ENCODE measurements at regions not wholly inside any gene's neighbourhood (a gene's known extent, or its start where the extent isn't known, plus 50 kb on each side); places are given as distances from the start of the nearest gene placed in this dataset.
"Not testable (repeated sequence)": the region's sequence is repeated elsewhere in the genome, so short reads cannot be mapped to it uniquely, and the experiment has no call there.

DNA sequence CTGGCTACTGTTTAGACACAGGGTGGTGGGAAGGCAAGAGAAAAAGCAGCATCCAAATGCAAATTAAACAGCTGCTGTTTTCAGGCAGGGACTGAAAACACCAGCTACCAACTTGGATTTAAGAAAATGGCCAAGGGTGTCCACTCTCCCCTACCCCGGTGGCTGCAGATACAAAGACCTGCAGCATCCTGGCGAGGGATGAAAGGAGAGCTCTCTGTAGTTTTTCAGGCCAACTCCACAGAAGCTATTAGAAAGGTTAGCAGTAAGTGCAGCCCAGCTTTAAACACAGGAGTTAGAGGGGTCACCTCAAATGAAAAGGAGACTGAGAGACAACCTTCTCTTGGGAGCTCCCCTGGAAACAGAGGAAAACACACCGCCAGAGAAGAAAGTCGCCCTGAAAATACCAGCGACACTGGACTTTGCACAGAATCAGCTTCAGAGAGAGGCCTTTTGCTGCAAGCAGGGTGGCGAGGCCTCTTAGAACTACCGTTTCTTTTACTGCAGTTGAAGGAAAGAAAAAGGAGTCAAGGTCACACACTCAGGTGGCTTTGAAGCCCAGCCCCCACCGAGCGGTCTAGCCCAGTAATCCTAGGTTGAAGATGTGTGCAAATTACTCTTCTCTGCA lies 74.4 kb upstream of the TIAM1 start:
- no peak for DNase-seq (ENCODE audit: insufficient read length, low spot score)
- FAIRE-seq: no peak

DNA sequence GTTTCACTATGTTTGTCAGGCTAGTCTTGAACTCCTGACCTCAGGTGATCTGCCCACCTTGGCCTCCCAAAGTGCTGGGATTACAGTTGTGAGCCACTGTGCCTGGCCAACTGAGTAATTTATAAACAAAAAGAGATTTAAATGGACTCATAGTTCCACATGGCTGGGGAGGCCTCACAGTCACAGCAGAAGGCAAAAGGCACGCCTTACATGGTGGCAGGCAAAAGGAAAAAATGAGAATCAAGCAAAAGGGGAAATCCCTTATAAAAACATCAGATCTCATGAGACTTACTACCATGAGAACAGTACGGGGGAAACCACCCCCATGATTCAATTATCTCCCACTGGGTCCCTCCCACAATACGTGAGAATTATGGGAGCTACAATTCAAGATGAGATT lies 73.2 kb upstream of the TIAM1 start:
- DNase-seq (ENCODE audit: insufficient read length, low spot score); FAIRE-seq: not testable (repeated sequence)

DNA sequence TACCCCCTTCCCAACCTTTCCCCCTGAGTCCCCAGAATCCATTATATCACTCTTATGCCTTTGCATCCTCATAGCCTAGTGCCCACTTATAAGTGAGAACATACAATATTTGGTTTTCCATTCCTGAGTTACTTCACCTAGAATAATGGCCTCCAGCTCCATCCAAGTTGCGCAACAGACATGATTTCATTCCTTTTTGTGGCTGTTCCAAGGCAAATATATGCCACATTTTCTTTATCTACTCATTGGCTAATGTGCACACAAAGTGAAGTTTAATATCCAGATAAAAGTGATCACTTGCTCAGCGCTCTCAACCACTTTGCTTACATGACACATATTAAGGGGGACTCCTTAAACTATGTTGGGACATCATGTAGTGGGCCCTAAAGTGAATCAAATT lies 72.4 kb upstream of the TIAM1 start:
- DNase-seq (ENCODE audit: insufficient read length, low spot score): no peak
- FAIRE-seq: no peak

DNA sequence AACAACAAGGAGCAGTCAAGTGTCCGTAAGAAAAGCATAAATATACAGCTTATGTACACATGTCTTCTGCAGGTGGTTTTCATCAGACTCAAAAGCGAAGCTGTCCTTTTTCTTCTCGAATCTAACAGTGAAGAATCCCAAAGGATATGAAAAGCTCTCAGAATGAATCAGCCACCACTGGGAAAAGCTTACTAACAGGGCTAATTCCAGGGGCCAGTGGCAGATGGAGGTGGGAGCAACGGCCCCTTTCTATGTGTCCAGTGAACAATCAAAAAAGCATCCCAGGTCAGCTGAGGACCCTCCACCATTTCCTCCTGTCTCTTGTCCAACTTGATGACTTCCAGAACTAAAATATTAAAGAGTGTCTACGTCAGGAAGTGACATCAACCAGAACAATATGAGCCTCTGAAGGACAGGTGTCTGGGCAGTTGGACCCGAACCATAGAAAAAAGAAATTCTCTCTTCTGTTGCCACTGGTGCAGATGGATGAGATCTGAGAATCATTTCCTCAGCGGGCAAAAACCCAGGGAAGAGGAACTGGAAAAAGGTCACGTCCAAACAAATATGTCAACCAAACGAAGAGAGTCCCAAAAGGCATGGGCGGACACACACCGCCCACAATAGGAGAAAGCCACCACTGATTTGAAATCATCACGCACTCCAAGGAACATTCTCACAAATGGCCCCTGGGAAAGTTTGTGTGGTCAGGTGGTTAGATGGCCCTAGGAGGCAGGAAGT lies 70.4 kb upstream of the TIAM1 start:
- FAIRE-seq (no peak), DNase-seq (ENCODE audit: insufficient read length, low spot score) (no peak)

DNA sequence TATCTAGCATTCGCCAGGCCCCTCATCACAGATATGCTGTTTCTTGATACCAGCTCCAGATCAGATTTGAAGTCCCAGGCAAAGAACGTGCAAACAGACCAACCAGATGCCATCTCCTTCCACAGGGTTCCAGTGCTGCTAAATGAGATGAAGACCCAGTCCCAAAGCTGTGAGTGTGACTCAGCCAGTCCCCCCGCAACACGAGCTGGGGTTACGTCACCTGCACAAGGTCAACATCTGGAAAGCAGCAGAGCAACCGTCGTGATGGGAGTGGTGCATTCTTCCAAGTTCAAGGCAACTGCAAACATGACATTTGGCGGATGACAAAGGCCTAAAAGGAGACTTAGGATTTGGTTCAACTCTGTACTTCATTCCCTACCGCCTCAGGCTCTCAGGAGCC lies 69.6 kb upstream of the TIAM1 start:
- DNase-seq (ENCODE audit: insufficient read length, low spot score): no peak
- FAIRE-seq: no peak

DNA sequence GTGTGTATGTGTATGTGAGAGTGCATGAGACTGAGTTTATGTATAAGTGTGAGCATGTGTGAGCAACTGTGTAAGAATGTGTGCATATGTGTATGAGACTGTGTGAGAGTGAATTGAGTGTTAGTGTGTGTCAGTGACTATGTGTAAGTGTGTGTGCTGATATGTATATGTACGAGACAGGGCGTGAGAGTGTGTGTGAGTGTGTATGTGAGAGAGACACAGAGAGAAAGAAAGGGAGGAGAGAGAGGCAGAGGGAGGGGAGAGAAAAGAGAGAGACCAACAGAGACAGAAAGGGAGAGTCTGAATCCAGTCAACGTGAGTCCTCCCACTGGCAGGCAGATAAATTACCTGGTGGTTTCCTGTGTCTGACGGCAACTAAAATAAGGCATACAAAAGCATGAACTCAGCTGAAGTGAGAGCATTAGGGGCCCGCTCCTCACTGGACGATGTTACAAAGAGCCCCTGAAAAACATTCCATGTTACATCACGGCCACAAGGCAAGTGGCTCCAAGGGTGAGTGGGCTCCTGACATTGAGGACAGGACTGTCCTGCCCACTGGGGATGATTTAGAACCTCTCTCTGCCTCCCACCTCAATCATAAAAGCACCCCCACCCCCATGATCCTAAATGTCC lies 66.6 kb upstream of the TIAM1 start:
- FAIRE-seq: no peak
- DNase-seq (ENCODE audit: insufficient read length, low spot score): no peak

DNA sequence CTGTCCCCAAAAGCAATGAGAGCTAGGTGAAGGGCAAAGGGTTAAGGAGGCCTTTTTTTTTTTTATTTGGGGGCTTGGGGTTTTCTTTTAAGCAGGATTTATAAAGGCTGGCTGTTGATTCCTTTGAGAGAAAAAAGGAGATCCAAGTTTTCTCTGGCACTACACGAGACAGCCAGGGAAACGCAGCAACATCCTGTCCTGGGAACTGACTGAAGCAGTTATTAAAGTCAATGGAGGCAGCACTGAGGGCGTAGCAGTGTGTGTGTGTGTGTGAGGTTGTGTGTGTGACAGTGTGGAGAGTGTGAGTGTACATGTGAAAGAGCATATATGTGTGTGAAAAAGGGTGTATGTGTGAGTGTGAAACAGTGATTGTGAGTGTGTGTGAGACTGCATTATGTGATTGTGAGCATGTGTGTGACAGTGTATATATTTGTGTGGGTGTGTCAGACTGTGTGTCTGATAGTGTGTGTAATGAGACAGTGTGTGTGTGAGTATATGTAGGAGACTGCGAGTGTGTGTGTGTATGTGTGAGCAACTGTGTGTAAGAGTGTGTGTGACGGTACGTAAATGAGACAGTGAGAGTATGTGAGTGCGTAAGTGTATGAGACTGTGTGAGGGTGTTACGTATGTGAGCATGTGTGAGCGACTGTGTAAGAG lies 65.9 kb upstream of the TIAM1 start:
- DNase-seq (ENCODE audit: insufficient read length, low spot score) (no peak), FAIRE-seq (peak; percentile 96)

DNA sequence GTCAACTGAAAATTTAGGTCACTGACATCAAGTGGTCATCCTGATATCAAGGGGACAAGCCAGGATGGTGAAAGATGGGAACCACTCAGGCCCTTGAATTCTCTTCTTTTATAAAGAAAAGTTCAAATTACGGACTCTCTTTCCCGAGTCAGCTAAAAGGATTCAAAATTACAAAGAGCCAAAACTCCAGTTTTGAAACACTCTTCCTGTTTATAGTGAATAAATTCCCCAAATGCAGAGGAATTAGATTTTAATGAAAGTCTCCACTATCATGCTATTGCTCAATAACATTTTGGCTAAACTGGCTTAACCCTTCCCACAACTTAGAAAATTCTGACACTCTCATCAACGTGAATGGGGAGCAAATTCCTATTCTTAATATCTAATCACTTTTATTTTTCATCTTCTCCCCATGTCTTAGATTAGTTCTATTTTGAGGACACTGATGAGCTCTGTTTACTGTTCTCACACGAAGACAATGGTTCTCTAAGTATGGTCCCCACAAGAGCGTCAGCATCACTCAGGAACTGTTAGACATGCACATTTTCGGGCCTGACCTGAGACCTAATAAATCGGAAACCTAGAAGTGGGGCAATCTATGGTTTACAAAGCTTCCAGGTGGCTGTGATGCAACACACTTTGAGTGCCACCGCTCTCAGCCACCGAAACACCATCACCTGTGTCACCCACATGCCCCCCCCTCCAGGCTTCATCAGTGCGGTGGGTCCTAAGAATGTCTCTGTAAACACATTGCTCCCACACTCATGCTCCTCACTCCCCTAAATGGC lies 64.4 kb upstream of the TIAM1 start:
- DNase-seq (ENCODE audit: insufficient read length, low spot score): no peak
- FAIRE-seq: no peak

DNA sequence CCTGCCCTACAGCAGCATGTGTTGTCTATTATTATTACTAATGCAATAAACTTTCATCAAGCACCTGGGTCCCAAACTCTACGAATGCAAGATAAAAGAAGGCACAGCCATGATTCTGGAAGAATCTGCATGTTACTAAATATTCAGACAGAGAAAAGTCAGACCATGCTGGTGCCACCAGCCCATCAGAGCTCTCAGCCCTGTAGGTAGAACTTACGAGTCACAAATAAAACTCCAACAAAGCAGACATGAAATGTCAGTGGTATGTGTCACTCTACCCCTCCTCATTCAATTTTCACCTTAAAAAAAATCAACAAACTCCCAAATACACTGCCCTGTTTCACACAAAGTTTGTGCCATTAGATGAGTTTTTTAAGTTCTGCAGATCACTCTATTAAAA lies 62.4 kb upstream of the TIAM1 start:
- DNase-seq (ENCODE audit: insufficient read length, low spot score) (no peak), FAIRE-seq (no peak)

DNA sequence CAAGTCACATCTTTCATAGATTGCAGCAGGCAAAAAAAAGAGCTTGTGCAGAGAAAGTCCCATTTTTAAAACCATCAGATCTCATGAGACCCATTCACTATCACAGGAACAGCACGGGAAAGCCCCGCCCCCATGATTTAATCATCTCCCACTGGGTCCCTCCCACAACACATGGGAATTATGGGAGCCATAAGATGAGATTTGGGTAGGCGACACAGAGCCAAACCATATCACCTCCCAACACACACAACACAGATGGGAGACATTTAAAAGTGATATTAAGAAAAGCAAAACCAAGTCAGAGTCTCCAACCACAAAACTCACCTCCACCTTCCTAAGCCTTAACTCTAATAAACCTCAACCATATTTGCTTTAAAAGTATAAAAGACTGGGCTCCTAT lies 61.5 kb upstream of the TIAM1 start:
- no peak for FAIRE-seq
- DNase-seq (ENCODE audit: insufficient read length, low spot score): no peak

DNA sequence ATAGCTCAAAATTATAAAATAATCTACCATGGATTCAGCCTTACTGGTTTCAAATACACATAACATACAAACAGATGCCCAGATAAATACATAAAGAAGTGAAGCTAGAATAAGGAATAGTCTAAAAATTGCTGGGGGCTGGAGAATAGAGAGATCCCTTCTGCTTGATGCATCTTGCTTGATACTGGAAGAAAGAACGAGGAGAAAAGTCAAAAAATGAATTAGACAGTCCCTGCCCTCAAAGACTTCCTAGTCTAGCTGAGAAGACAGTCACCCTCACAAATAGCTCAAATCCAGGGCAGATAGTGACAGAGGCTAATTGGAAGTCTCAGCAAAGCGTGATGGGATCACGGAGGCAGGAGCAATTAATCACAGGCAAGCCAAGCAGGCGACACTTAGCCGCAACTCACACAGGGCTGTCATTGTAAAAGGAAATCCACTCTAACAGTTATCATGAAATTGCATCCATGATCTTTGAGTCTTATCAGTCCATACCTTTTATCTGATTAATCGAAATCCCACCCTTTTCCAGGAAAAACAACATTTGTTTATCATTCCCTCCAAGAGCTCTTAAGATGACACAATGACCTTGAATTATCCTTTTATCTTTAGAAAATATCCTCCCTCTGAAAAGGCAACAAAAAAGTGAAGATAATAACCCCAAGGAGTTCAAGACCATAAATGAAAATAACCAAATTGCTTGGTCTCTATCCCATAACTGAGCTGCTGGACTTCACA lies 59.7 kb upstream of the TIAM1 start:
- DNase-seq (ENCODE audit: insufficient read length, low spot score) (no peak), FAIRE-seq (no peak)

DNA sequence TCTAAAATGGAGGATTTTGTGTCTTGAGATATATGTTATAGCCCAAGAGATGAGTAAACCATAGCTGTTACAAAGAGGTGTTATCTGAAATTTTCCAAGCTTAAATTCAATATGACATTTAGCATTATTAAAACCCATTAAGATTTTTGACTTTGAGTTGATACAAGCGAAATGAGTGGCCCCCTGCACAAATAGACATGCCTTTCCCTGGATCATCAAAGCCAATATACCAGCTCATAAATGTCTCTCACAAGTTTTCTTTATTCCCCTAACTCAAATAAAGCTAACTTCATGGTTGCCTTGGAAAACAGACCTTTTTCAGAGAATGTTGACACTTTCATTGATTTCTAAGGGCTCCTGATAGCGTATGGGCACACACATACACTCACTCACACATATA lies 55.5 kb upstream of the TIAM1 start:
- DNase-seq (ENCODE audit: insufficient read length, low spot score): no peak
- FAIRE-seq: no peak

DNA sequence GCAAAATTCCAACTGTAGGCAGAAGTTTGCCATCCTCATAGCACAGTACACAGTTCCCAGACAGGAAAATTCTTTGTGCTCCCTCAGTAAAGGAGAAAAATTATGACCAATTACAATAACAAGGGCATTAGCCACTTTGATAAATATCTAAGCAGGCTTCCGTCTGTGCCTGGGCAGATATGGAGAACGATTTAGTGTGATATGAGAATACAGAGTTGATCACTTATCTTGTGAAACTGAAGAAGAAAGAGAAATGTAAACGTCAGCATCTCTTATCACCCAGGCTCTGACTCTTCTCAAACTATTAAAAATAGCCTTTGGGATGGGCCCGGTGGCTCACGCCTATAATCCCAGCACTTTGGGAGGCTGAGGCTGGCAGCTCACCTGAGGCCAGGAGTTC lies 54.5 kb upstream of the TIAM1 start:
- DNase-seq (ENCODE audit: insufficient read length, low spot score) (no peak), FAIRE-seq (no peak)

DNA sequence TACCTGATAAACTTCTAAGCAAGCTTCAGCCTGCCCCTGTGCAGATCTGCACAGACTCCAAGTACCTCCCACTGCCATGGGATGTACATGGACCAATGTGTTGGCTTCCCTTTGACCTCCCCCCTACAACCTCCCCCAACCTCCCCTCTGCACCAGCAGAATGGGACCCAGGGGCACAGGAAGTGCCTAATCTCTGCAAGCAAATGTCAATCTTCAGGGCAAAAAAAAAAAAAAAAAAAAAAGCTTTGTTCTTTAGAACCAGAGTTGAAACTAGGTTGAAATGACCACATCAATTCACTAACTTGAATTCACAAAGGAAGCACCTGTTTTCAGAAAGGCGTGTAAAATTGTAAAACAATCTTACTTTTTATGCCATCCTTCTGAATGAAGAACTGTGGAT lies 53.9 kb upstream of the TIAM1 start:
- DNase-seq (ENCODE audit: insufficient read length, low spot score) (no peak), FAIRE-seq (no peak)

DNA sequence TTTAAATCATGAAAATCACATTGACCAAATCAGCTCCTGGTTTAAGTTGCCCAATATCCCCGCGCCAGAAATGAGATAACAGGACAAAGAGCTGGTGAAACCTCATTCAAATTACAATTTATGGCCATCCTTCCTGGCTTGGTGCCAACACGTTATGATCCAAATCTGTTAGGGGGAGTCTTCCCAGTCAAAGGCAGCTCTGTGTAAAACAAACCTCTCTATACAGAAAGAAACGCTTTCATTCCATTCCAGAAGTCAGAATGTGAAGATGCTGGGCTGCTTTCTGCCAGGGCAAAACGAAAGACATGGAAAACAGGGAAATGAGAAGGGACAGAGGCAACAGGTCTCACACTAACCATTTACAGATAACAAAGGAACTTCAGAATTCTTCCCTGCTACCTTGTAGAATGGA lies 53.5 kb upstream of the TIAM1 start:
- FAIRE-seq (no peak), DNase-seq (ENCODE audit: insufficient read length, low spot score) (no peak)

DNA sequence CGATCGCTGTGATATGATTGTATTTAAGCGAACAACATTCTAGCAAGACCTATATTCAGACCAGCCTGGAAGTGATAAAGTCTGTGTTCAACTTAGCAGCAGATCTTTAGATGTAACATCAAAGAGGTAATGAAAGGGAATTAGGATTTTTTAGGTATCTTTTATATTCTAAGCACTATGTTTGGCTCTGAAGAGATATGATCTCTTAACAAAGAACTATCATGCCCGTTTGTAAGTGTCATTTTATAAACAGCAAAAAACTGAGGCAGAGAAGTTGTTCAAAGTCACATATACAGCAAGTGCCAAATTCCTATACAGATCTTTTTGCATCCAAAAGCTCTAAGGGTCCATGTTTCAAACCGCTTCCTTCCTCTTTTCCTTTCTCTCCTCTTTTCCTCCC lies 53.0 kb upstream of the TIAM1 start:
- no peak for FAIRE-seq
- DNase-seq (ENCODE audit: insufficient read length, low spot score): no peak

DNA sequence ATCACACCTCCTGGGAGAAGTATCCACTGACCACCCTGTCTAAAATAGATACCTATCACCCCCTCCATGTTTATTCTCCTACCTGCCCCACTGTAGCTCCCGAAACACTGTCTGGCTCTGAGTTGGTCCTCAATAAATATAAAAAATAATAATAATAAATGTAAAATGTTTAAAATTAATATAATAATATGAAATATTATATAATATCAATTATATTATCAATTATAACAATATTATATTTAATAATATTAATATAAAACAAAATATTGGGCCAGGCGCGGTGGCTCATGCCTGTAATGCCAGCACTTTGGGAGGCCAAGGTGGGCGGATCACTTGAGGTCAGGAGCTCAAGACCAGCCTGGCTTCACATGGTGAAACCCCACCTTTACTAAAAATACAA lies 52.3 kb upstream of the TIAM1 start:
- FAIRE-seq (no peak), DNase-seq (ENCODE audit: insufficient read length, low spot score) (no peak)

DNA sequence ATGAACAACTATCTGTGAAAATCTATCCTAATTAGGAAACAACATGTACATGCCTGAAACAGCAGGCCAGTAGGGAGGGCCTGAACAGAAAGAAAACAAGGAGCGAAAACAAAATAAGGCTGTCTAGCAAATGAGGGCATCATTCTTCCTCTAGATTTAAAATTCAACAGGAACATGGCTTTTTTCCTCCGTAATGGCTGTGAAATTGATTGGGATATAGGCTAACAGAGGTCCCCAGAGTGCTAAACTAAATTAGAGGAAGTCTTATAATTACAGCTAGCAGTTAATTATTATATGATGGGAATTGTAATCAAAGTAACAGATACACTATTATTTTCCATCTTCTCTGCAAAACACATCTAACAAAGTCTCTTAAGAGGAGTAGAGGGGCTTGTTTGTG lies 51.7 kb upstream of the TIAM1 start:
- no peak for FAIRE-seq
- no peak for DNase-seq (ENCODE audit: insufficient read length, low spot score)

DNA sequence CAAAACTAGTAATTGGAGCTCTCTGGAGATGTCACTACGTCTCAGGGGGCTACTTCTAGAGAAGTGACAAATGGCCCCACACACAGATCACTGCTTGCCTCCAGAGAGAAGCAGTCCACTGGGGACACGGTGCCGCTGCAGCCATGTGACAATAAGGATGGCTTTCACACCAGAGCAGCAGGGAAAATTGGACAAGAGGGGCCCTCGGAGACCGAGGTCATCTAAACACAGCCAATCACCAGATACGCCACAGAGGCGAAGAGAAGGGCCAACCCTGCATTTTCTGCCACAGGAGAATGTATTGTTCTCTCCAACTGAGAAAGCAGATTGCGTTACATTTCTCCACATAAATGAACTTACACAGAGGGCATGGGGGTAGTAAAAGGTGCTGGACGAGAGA lies 51.2 kb upstream of the TIAM1 start:
- DNase-seq (ENCODE audit: insufficient read length, low spot score) (no peak), FAIRE-seq (no peak)

DNA sequence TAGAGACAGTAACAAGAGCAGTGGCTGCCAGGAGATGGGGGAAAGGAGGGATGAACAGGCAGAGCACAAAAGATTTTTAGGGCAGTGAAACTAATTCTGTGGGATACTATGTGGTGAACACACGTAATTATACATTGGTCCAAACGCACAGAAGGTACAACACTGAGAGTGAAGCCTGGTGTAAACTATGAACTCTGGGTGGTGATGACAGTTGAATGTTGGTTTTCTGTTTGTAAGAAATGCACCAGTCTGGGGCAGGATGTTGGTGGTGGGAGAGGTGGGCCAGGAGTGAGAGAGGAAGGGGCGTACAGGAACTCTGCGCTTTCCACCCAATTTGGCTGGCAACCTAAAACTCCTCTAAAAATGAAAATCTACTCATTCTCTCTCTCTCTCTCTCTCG lies 50.2 kb upstream of the TIAM1 start:
- FAIRE-seq (no peak), DNase-seq (ENCODE audit: insufficient read length, low spot score) (no peak)
